ENCODE measurements at regions not wholly inside any gene's neighbourhood (a gene's known extent, or its start where the extent isn't known, plus 50 kb on each side); places are given as distances from the start of the nearest gene placed in this dataset.

DNA sequence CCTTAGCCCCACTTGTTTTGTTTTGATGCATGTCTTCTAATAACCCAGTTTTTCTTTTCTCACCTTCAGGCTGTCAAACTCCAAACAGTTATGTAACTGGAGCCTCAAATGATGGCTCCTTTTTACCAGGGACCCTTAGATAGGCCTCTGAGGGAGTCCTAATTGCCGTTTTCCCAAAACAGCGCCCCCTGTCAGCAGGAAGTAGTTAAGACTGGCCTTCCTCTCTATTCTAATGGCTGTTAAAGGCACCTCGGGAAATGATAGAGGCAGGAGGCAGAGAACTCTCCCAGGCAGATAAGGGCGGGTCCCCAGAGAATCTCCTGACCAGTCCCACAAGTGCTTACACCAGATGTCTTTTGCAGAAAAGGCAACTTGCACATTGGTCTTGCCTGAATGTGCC is 123.2 kb downstream of the KCNS3 start:
- TF ChIP-seq, protein P1, sequence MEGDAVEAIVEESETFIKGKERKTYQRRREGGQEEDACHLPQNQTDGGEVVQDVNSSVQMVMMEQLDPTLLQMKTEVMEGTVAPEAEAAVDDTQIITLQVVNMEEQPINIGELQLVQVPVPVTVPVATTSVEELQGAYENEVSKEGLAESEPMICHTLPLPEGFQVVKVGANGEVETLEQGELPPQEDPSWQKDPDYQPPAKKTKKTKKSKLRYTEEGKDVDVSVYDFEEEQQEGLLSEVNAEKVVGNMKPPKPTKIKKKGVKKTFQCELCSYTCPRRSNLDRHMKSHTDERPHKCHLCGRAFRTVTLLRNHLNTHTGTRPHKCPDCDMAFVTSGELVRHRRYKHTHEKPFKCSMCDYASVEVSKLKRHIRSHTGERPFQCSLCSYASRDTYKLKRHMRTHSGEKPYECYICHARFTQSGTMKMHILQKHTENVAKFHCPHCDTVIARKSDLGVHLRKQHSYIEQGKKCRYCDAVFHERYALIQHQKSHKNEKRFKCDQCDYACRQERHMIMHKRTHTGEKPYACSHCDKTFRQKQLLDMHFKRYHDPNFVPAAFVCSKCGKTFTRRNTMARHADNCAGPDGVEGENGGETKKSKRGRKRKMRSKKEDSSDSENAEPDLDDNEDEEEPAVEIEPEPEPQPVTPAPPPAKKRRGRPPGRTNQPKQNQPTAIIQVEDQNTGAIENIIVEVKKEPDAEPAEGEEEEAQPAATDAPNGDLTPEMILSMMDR (IDR thresholded peaks at IDR 0.05 in 8 of 11, conservative IDR thresholded peaks at IDR 0.05 in 3 of 11) = no peak
- TF ChIP-seq POLR2A (IDR thresholded peaks at IDR 0.05) = no peak
- TF ChIP-seq POLR2AphosphoS5 (IDR thresholded peaks at IDR 0.05) = no peak

Data from spleen (tissue), 7 donors.